HEK293T (cell line): ENCODE measurements at regions not wholly inside any gene's neighbourhood (a gene's known extent, or its start where the extent isn't known, plus 50 kb on each side); places are given as distances from the start of the nearest gene placed in this dataset.

Experiments
- CTCF ChIA-PET: fragments of 350-600 bp; formaldehyde crosslinking; extraction: SDS; loops from one replicate; lab custom pipeline; 2021; ENCODE audit warnings: antibody characterized with exemption, inconsistent platforms; lab: Yijun Ruan, JAX
- POLR2A ChIA-PET: fragments of 350-600 bp; formaldehyde crosslinking; extraction: SDS; loops from one replicate; lab custom pipeline; 2020; ENCODE audit warnings: antibody characterized with exemption, inconsistent platforms; lab: Yijun Ruan, JAX
- DNase-seq: peaks from one replicate; pipeline ENCODE4 v3.0.0; 2012; ENCODE audit warnings: mixed read lengths; ENCODE audit errors: extremely low spot score
- ARNT ChIP-seq: fragments of 450-650 bp; IDR thresholded peaks from 2 replicates; pipeline ENCODE4 v1.6.1; 2017; ENCODE audit warnings: mild to moderate bottlenecking
- BHLHE40 ChIP-seq: fragments of 450-650 bp; IDR thresholded peaks from 2 replicates; pipeline ENCODE4 v1.6.1; 2016; ENCODE audit warnings: mild to moderate bottlenecking, moderate library complexity, borderline replicate concordance
- CTBP1 ChIP-seq: fragments of 450-650 bp; IDR thresholded peaks from 2 replicates; pipeline ENCODE4 v1.6.1; 2016; ENCODE audit warnings: borderline replicate concordance
- ELF4 ChIP-seq: fragments of 450-650 bp; IDR thresholded peaks from 2 replicates; pipeline ENCODE4 v1.6.1; 2017; ENCODE audit warnings: antibody characterized with exemption
- FOXA1 ChIP-seq: fragments of 450-650 bp; IDR thresholded peaks from 2 replicates; pipeline ENCODE4 v1.6.1; 2016; ENCODE audit warnings: mild to moderate bottlenecking
- FOXK2 ChIP-seq: fragments of 450-650 bp; IDR thresholded peaks from 2 replicates; pipeline ENCODE4 v1.6.1; 2016; ENCODE audit warnings: mild to moderate bottlenecking
- FOXM1 ChIP-seq: fragments of 450-650 bp; IDR thresholded peaks from 2 replicates; pipeline ENCODE4 v1.6.1; 2017; ENCODE audit warnings: mild to moderate bottlenecking, borderline replicate concordance
- HDGF ChIP-seq: fragments of 450-650 bp; IDR thresholded peaks from 2 replicates; pipeline ENCODE4 v1.6.1; 2017; ENCODE audit warnings: antibody characterized with exemption, borderline replicate concordance
- L3MBTL2 ChIP-seq: fragments of 450-650 bp; conservative IDR thresholded peaks from 2 replicates; pipeline ENCODE4 v1.6.1; 2016; ENCODE audit warnings: mild to moderate bottlenecking
- LEF1 ChIP-seq: fragments of 450-650 bp; IDR thresholded peaks from 2 replicates; pipeline ENCODE4 v1.6.1; 2017; ENCODE audit warnings: mild to moderate bottlenecking, borderline replicate concordance
- NFRKB ChIP-seq: fragments of 450-650 bp; IDR thresholded peaks from 2 replicates; pipeline ENCODE4 v1.6.1; 2016; ENCODE audit warnings: mild to moderate bottlenecking, moderate library complexity
- SP1 ChIP-seq: fragments of 450-650 bp; IDR thresholded peaks from 2 replicates; pipeline ENCODE4 v1.6.1; 2017
- SUZ12 ChIP-seq: fragments of 450-650 bp; IDR thresholded peaks from 2 replicates; pipeline ENCODE4 v1.6.1; 2016; ENCODE audit warnings: mild to moderate bottlenecking
- TARDBP ChIP-seq: fragments of 450-650 bp; IDR thresholded peaks from 2 replicates; pipeline ENCODE4 v1.6.1; 2016
- ZNF384 ChIP-seq: fragments of 450-650 bp; IDR thresholded peaks from 2 replicates; pipeline ENCODE4 v1.6.1; 2016
- TF ChIP-seq, protein P1 (sequence below): fragments of 450-650 bp; IDR thresholded peaks from 2 replicates; pipeline ENCODE4 v1.6.1; 2016

DNA sequence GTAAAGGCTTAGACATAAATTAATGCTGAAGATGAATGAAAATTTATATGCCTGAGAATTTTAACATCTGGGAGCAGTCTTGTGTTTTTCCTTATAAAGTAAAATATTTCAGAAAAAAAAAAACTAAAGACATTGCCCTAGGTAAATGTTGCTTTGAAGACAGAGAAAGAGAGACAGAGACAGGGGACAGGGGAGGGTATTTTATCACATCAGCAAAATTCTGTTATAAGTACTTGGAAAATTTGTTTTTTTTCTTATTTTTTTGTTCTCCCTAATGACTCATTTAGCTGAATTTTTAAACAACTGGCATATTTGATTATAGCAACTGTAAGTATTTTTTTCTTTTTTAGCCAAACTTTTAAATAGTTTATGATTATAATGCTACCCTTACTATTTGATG, 1540.6 kb upstream of the GBE1 start:
- TF ChIP-seq SP1 (no peak), TARDBP (no peak), SUZ12 (no peak), ELF4 (no peak), HDGF (no peak), ZNF384 (no peak), CTBP1 (no peak), FOXM1 (no peak), BHLHE40 (no peak), FOXA1 (no peak), FOXK2 (no peak), LEF1 (no peak)
- TF ChIP-seq, protein P1, sequence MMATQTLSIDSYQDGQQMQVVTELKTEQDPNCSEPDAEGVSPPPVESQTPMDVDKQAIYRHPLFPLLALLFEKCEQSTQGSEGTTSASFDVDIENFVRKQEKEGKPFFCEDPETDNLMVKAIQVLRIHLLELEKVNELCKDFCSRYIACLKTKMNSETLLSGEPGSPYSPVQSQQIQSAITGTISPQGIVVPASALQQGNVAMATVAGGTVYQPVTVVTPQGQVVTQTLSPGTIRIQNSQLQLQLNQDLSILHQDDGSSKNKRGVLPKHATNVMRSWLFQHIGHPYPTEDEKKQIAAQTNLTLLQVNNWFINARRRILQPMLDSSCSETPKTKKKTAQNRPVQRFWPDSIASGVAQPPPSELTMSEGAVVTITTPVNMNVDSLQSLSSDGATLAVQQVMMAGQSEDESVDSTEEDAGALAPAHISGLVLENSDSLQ, result no peak
- no peak for DNase-seq
- ChIA-PET CTCF (no interaction called here), POLR2A (no interaction called here)

DNA sequence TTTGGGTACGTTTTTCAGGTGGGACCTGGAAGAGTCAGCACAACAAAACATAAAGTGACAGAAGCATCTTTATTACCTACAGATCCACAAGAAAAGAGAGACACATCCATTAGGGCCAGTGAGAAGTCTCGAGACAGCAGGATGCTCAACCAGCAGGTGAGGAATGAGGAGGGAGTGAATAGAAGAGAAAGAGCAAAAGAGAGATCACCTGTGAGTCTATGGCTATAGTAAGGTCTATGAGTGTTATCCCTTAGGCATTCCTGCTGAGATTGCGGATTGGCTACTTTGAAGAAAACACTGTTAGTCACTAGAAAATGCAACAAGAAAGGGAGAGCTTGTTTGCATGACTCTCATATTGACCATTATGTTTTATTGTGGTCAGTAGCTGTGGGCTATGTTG, 1556.2 kb upstream of the GBE1 start:
- POLR2A ChIA-PET, result no interaction called here
- TF ChIP-seq NFRKB (no peak), FOXK2 (no peak), SUZ12 (no peak), HDGF (no peak), L3MBTL2 (no peak), TARDBP (no peak), FOXA1 (no peak), ARNT (no peak), ZNF384 (no peak), SP1 (no peak), FOXM1 (no peak), ELF4 (no peak), BHLHE40 (no peak), CTBP1 (no peak), LEF1 (no peak)
- TF ChIP-seq, protein P1, result no peak
- CTCF ChIA-PET, result no interaction called here
- DNase-seq, result no peak

DNA sequence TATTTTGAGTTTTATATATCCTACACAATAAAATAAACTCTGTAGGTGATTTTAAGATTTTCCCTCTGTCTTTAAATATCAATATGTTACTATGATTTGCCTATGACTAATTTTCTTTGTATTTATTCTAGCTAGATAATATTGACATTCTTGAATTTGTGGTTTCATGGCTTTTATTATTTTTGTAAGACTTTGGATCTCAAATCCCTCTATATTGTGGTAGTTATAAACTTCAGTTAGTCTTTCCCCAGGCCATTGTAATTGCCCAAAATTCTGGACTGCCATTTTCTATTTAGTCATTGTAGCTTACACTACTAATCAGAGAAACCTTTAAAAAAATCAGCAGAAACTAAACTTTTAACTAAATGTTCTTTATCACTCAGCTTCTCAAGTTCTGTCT, 1559.3 kb upstream of the GBE1 start:
- ChIA-PET CTCF (no interaction called here), POLR2A (no interaction called here)
- no peak for DNase-seq
- TF ChIP-seq SP1 (no peak), CTBP1 (no peak), FOXK2 (no peak), ARNT (no peak), FOXA1 (no peak), L3MBTL2 (no peak), HDGF (no peak), ELF4 (no peak), SUZ12 (no peak), ZNF384 (no peak), FOXM1 (no peak), NFRKB (no peak), TARDBP (no peak), BHLHE40 (no peak), LEF1 (no peak)
- TF ChIP-seq, protein P1, result no peak

DNA sequence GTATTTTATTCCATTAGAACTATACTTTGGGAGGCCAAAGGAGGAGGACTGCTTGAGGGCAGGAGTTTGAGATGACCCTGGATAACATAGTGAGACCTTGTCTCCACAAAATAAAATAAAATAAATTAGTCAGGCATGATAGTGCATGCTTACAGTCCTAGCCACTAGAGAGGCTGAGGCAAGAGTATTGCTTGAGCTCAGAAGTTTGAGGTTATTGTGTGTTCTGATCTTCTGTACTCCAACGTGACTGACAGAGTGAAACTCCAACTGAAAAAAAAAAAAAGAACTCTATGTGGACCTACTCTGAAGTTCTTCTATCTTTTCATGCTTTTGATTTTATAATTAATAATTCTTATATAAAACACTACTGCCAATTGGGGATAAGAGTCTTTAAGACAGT, 1560.0 kb upstream of the GBE1 start:
- ChIA-PET POLR2A (no interaction called here), CTCF (no interaction called here)
- TF ChIP-seq FOXA1, result no peak
- TF ChIP-seq LEF1, result no peak
- no peak for DNase-seq

DNA sequence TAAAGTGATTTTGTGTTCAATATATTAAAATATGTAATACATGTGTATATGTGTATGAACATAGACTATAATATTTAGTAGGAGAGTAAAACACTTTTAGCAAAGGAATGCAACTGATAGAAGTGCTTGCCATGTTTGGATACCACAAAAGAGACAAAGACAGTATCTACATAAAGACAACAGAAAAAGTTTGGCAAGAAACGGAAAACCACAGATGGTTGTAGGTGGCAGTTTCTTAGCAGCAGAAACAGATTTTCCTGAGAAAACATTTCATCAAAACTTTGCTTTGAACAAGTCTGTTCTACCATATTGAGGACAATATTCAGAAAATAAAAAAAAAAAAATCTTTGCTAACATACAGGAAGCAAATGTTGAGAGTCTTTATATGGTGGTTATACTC, 1560.4 kb upstream of the GBE1 start:
- CTCF ChIA-PET, result no interaction called here
- no peak for DNase-seq
- POLR2A ChIA-PET, result no interaction called here
- no peak for TF ChIP-seq FOXM1
- TF ChIP-seq L3MBTL2, result no peak
- no peak for TF ChIP-seq TARDBP
- TF ChIP-seq, protein P1, result no peak
- no peak for TF ChIP-seq BHLHE40
- TF ChIP-seq NFRKB, result no peak

DNA sequence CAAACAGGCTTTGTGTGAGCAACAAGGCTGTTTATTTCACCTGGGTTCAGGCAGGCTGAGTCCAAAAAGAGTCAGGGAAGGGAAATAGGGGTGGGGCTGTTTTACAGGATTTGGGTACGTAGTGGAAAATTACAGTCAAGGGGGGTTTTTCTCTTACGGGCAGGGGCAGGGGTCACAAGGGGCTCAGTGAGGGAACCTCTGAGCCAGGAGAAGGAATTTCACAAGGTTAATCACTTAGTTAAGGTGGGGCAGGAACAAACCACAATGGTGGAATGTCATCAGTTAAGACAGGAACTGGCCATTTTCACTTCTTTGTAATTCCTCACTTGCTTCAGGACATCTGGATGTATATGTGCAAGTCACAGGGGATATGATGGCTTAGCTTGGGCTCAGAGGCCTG, 1592.8 kb upstream of the GBE1 start:
- TF ChIP-seq ELF4, result no peak
- no peak for TF ChIP-seq TARDBP
- no peak for TF ChIP-seq ZNF384
- TF ChIP-seq FOXK2, result no peak
- TF ChIP-seq SUZ12, result no peak
- DNase-seq, result no peak
- CTCF ChIA-PET, result no interaction called here
- POLR2A ChIA-PET, result no interaction called here

DNA sequence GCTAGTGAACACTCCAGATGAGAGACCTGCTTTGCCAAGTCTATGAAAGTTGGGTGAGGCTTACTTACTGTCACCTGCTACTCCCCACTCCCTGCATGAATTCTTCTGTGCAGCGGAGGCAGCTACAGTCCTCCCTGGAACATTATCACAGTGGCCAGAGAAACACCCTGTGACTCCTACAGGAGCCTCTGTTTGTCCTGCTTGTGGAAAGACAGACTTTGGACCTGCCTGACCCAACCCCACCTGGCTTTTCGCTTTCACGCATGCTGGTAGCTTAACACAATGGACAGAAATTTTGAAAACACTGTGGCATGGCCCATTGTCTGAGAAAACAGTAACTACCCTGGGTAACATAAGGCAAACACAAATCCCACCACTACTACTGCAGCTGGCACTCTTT, 1565.5 kb upstream of the CADM2 start:
- TF ChIP-seq L3MBTL2, result no peak
- ChIA-PET POLR2A (no interaction called here), CTCF (no interaction called here)
- no peak for DNase-seq
